Calu3 (cell line): ENCODE measurements at regions not wholly inside any gene's neighbourhood (a gene's known extent, or its start where the extent isn't known, plus 50 kb on each side); places are given as distances from the start of the nearest gene placed in this dataset.

Source experiments
- BruUV-seq: library from RNA; stranded (reverse); fragments of 400-500 nt; replicated peaks from 2 replicates; lab custom pipeline; 2021; lab: Mats Ljungman, UMichigan
- CTCF ChIA-PET: fragments of 300-600 bp; sonication (Branson Sonifier 250); formaldehyde crosslinking; loops from one replicate; lab custom pipeline; 2022; ENCODE audit warnings: antibody characterized with exemption; lab: Charles Lee
- DNase-seq: peaks from one replicate; pipeline ENCODE4 v3.0.0; 2022
- H3K27ac Mint-ChIP-seq: one replicate; pipeline ENCODE4 v1.8.0; 2022; ENCODE audit warnings: mixed read lengths; ENCODE audit not compliant: unreplicated experiment
- H3K27me3 Mint-ChIP-seq: one replicate; pipeline ENCODE4 v1.8.0; 2022; ENCODE audit warnings: mixed read lengths; ENCODE audit not compliant: unreplicated experiment
- H3K36me3 Mint-ChIP-seq: one replicate; pipeline ENCODE4 v1.8.0; 2022; ENCODE audit warnings: mild to moderate bottlenecking, moderate library complexity, mixed read lengths; ENCODE audit not compliant: insufficient read depth, unreplicated experiment
- H3K4me1 Mint-ChIP-seq: one replicate; pipeline ENCODE4 v1.8.0; 2022; ENCODE audit warnings: mild to moderate bottlenecking, low read depth, mixed read lengths; ENCODE audit not compliant: unreplicated experiment
- H3K4me3 Mint-ChIP-seq: one replicate; pipeline ENCODE4 v1.8.0; 2022; ENCODE audit warnings: mild to moderate bottlenecking, low read depth, moderate library complexity, mixed read lengths; ENCODE audit not compliant: unreplicated experiment
- H3K9me3 Mint-ChIP-seq: one replicate; pipeline ENCODE4 v1.8.0; 2022; ENCODE audit warnings: low read depth, mixed read lengths; ENCODE audit not compliant: unreplicated experiment
- intact Hi-C: fragments of 100-400 bp; cut with micrococcal nuclease; formaldehyde crosslinking; loops from one replicate; pipeline ENCODE4 v1.10.0; 2022; ENCODE audit not compliant: unreplicated experiment
- TF ChIP-seq, protein P1 (sequence below): fragments of 200-600 bp; IDR thresholded peaks from one replicate; pipeline ENCODE4 v1.8.0; 2022; ENCODE audit warnings: antibody characterized with exemption; ENCODE audit not compliant: unreplicated experiment

DNA sequence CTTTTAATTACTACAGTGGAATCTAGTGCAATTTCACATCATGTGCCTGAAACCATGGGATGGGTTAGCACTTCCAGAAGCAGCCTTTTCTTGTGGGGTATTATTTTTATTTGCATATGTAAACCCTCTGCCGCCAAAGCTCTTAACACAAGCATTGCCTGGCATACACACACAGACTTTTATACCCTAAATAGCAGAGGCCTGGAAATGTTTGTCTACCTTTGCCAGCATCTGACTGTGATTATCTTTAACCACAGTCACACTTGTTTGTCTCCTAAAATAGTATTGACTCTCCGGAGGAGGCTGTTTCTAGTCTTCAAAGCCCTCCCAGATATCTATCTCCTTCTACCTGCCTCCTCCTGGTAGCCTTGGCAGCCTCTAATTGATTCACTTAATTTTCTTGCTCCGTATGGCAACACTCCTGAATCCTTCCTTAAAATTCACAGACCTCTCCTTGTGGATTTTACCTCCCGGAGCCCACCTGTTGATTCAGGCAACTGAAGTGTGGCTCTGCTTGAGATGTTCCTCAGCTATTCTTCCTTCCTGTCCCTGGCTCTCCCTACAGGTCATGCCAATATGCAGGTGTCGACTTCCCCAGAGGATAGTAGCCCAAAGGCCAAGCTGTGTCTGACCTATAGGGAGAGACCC, 127.1 kb upstream of the UMPS start:
- CTCF ChIA-PET = interaction anchor here (0.6 kb wide), 1 partner anchor 992 kb away, joined by 6 read pairs; the partner anchor contains the start of gene OSBPL11
- H3K36me3 Mint-ChIP-seq = no peaks in the 10 kb centered on the region
- H3K27ac Mint-ChIP-seq = no peak overlapping the region
- no TSS peak for BruUV-seq
- H3K4me1 Mint-ChIP-seq = peaks cover 67% of the 10 kb centered on the region
- no peak overlapping the region for H3K4me3 Mint-ChIP-seq
- DNase-seq = no peak
- H3K9me3 Mint-ChIP-seq = no peaks in the 10 kb centered on the region
- TF ChIP-seq, protein P1, sequence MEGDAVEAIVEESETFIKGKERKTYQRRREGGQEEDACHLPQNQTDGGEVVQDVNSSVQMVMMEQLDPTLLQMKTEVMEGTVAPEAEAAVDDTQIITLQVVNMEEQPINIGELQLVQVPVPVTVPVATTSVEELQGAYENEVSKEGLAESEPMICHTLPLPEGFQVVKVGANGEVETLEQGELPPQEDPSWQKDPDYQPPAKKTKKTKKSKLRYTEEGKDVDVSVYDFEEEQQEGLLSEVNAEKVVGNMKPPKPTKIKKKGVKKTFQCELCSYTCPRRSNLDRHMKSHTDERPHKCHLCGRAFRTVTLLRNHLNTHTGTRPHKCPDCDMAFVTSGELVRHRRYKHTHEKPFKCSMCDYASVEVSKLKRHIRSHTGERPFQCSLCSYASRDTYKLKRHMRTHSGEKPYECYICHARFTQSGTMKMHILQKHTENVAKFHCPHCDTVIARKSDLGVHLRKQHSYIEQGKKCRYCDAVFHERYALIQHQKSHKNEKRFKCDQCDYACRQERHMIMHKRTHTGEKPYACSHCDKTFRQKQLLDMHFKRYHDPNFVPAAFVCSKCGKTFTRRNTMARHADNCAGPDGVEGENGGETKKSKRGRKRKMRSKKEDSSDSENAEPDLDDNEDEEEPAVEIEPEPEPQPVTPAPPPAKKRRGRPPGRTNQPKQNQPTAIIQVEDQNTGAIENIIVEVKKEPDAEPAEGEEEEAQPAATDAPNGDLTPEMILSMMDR = no peak
- intact Hi-C loops = no loop called here
- no peaks in the 10 kb centered on the region for H3K27me3 Mint-ChIP-seq

DNA sequence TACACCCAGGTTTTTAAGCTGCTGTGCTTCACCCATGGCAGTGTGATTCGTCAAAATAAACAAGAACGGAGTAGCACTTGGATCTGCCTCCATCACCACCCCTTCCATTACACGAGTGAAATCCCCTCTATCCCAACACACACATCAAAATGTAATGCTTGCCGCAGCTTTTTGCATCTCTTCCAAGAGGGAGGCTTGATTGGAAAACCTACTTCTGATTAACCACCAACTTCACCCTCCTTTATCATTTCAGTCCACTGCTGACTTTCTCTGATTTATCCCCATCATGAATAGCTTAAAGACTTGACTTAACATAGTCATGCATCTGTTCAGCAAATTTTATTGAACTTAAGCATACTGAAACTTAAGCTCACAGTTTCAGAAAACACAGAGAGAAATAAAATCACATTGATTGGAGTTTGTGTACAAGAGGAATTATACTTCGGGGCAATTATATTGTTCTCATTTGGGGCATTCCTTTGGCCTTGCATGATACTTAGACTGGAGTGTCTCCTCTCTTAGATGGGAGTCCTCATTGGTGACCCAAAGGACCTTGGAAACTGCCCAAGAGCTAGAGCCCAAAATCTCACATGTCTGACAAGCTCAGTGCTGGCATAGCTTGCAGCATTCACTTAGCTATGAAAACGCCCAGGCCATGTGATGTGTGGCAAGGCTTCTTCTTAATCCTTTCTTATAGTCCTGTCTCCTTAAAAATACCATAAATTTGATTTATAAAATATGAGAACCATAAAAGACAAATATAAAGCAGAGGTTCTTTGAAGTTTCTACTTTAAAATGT, 124.3 kb upstream of the UMPS start:
- CTCF ChIA-PET = interaction anchor here (1.0 kb wide), 1 partner anchor 18 kb away, joined by 3 read pairs; no protein-coding TSS in a partner anchor

DNA sequence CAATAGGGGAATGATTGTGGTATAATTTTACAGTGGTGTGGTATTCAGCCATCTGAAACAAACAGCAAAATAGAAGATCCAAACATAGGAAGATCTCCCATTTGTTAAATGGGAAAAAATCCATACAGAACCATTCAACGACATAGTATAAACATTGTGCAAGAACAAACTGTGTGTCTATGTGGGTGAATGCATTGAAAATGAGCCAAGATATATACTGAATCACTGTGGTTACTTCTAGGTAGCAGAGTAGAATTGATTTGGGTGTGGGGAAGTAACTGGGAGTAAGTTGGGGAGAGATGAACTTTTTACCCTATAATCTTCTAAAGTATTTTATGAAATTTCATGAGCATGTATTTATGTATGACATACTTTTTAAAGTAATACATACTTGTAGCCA, 123.1 kb upstream of the UMPS start:
- Mint-ChIP-seq H3K27me3 (no peaks in the 10 kb centered on the region), H3K4me1 (peaks cover 65% of the 10 kb centered on the region), H3K9me3 (no peaks in the 10 kb centered on the region), H3K4me3 (no peak overlapping the region), H3K27ac (no peak overlapping the region), H3K36me3 (no peaks in the 10 kb centered on the region)
- CTCF ChIA-PET = no interaction called here
- TF ChIP-seq, protein P1 = no peak
- BruUV-seq = no TSS peak
- intact Hi-C loops = no loop called here
- DNase-seq = no peak

More for the DNA sequence above, 124.3 kb upstream of the UMPS start:
- no peaks in the 10 kb centered on the region for H3K36me3 Mint-ChIP-seq
- intact Hi-C loops = no loop called here
- BruUV-seq = no TSS peak
- no peaks in the 10 kb centered on the region for H3K9me3 Mint-ChIP-seq
- H3K4me3 Mint-ChIP-seq = no peak overlapping the region
- no peak overlapping the region for H3K27ac Mint-ChIP-seq
- no peaks in the 10 kb centered on the region for H3K27me3 Mint-ChIP-seq
- TF ChIP-seq, protein P1 = no peak
- H3K4me1 Mint-ChIP-seq = peaks cover 60% of the 10 kb centered on the region
- DNase-seq = no peak

DNA sequence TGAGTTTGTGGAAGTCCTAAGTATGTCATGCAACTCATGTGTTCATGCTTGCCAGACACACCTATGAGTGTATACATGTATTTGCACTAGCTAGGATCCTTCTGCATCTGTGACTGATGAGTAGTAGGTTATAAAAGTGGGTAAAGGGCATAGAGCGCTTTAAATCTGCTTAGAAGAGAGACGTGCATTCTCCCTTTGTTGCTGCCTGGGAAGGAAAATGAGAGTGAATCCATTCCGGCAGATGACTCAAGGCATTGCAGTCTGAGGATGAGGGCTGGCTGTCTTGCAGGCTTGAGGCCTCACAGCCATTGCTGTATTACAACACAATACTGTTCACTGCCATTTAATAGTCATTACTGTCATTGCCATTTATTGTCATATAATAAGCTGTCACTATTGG, 120.8 kb upstream of the UMPS start:
- H3K4me3 Mint-ChIP-seq = no peak overlapping the region
- H3K27ac Mint-ChIP-seq = no peak overlapping the region
- H3K27me3 Mint-ChIP-seq = no peaks in the 10 kb centered on the region
- BruUV-seq = no TSS peak
- peaks cover 57% of the 10 kb centered on the region for H3K4me1 Mint-ChIP-seq
- H3K9me3 Mint-ChIP-seq = no peaks in the 10 kb centered on the region
- DNase-seq = no peak
- no peaks in the 10 kb centered on the region for H3K36me3 Mint-ChIP-seq
- TF ChIP-seq, protein P1 = no peak
- intact Hi-C loops = no loop called here
- CTCF ChIA-PET = no interaction called here
